GM12874 (cell line): ENCODE measurements at regions not wholly inside any gene's neighbourhood (a gene's known extent, or its start where the extent isn't known, plus 50 kb on each side); places are given as distances from the start of the nearest gene placed in this dataset.

Source experiments
- CTCF ChIP-seq: IDR thresholded peaks from 2 replicates; pipeline ENCODE4 v1.5.1; 2011; ENCODE audit warnings: low read depth, mild to moderate bottlenecking, control low read depth, low read length, moderate library complexity; ENCODE audit not compliant: insufficient read depth

GRCh38 chr14:85146779-85147178 is 383.2 kb upstream of the FLRT2 start:
- no peak for TF ChIP-seq CTCF

GRCh38 chr14:85150166-85150565 is 379.8 kb upstream of the FLRT2 start:
- no peak for TF ChIP-seq CTCF

- no peak for TF ChIP-seq CTCF
These were observed 375.2 kb upstream of the FLRT2 start for GRCh38 chr14:85154714-85155113.

DNA sequence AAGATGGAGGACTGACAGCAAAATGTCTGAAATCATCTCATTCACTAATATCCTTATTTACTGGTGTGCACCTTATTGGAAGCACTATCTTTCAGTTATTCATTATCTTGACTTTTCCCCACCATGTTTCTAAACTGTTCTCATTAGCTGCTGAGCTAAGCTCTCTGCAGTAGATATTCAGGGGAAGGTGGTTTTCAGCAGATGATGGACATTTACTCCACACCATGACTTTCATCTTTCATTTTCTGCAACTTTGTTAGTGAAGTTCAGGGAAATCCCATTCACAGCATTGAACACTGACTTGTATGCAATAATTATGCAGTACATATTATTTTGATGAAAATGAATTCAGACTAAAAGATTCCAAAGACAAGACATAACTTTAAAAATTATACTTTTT is 373.6 kb upstream of the FLRT2 start:
- TF ChIP-seq CTCF, result no peak

DNA sequence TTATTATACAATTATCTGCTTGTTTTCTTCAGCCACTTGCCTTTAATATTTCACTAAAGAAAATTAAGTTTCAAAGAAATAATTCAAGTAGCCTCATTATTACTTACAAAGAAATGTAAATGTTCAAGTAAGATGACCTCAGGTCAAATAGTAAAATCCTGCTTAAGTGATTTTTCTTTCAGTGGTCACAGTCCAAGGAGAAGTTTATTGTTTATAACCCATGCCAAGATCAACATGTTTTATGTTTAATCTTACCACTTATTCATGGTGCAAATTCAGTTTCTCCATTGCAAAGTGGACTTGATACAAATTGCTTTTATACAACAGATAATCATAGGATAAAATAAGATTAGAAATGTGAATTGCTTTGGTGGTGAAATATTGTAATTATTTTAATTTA is 370.2 kb upstream of the FLRT2 start:
- no peak for TF ChIP-seq CTCF

DNA sequence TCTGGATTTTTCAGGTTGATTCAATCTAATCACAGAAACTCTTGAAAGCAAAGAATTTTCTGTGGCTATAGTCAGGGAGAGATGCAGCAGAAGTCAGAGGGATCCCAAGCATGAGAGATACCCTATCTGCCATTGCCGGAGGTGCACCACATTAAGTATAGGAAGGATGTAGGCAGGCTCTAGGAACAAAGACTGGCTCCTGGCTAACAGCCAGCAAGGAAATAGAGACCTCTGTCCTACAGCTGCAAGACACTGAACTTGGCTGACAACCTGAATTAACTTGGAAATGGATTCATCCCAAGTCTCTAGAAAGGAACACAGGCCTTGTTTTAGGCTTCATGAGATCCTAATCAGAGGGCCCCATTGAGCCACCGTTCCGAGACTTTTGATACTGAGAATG is 364.9 kb upstream of the FLRT2 start:
- no peak for TF ChIP-seq CTCF

DNA sequence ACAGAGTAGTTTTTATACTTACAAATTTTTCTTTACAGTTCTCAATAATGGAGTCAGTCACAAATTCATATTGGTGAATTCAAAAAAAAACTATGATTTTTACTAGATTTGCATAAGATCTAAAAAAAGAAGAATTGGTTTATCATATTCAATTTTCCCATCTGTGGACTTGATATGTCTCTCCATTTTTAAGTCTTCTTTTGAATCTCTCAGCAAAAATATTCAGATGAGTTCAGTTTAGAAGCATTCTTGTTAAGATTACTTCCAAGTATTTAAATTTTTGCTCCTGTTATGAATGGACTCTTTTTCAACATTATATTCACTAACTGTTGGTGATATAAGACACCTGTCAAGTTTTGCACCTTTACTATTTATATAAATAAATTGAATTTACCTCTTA is 360.6 kb upstream of the FLRT2 start:
- TF ChIP-seq CTCF, result no peak

- no peak for TF ChIP-seq CTCF
These were observed 357.7 kb upstream of the FLRT2 start for GRCh38 chr14:85172290-85172689.
